ENCODE measurements at regions not wholly inside any gene's neighbourhood (a gene's known extent, or its start where the extent isn't known, plus 50 kb on each side); places are given as distances from the start of the nearest gene placed in this dataset.

GRCh38 chr15:39310633-39311032 is 270.2 kb upstream of the THBS1 start:
- TF ChIP-seq CTCF (conservative IDR thresholded peaks at IDR 0.05; ENCODE audit: low read length) (no peak), EZH2phosphoT487 (IDR thresholded peaks at IDR 0.05; ENCODE audit: borderline replicate concordance, low read depth, low read length) (no peak)

Data from OCI-LY7 (cell line).